IMR-90 (cell line): ENCODE measurements at regions not wholly inside any gene's neighbourhood (a gene's known extent, or its start where the extent isn't known, plus 50 kb on each side); places are given as distances from the start of the nearest gene placed in this dataset.

Experiments
- ATAC-seq: fragments of 200-7000 bp; cut with Tn5 transposase; 2 replicates; pipeline ENCODE4 v1.9.1; 2020; ENCODE audit warnings: low read depth, mild to moderate bottlenecking, moderate library complexity
- BruUV-seq: library from RNA; stranded (reverse); fragments of 400-500 nt; replicated peaks from 2 replicates; lab custom pipeline; 2021; lab: Mats Ljungman, UMichigan
- CTCF ChIA-PET: fragments of 300-600 bp; formaldehyde crosslinking; extraction: SDS; loops from one replicate; lab custom pipeline; 2021; ENCODE audit warnings: antibody characterized with exemption; lab: Yijun Ruan, JAX
- POLR2A ChIA-PET: fragments of 300-600 bp; sonication (Branson Sonifier 250); formaldehyde crosslinking; loops from one replicate; lab custom pipeline; 2022; ENCODE audit warnings: antibody characterized with exemption; ENCODE audit not compliant: unreplicated experiment; lab: Charles Lee
- DNase-seq: peaks from one replicate; pipeline ENCODE4 v3.0.0; 2013
- H2AFZ ChIP-seq: replicated peaks from 2 replicates; pipeline ENCODE3; 2013; ENCODE audit warnings: low read length, mild to moderate bottlenecking; ENCODE audit not compliant: poor library complexity
- H2AK5ac ChIP-seq: 2 replicates; pipeline ENCODE4 v1.6.1; 2013; ENCODE audit warnings: low read depth, low read length, inconsistent platforms
- H2AK9ac ChIP-seq: replicated peaks from 2 replicates; pipeline ENCODE3; 2013; ENCODE audit warnings: mild to moderate bottlenecking, low read depth, low read length, moderate library complexity; ENCODE audit not compliant: poor library complexity
- H2BK120ac ChIP-seq: 2 replicates; pipeline ENCODE4 v1.6.1; 2013; ENCODE audit warnings: low read depth, low read length, inconsistent platforms
- H2BK15ac ChIP-seq: 3 replicates; pipeline ENCODE4 v1.6.1; 2013; ENCODE audit warnings: low read depth, low read length, inconsistent platforms
- H2BK20ac ChIP-seq: 2 replicates; pipeline ENCODE4 v1.6.1; 2013; ENCODE audit warnings: low read depth, mild to moderate bottlenecking, inconsistent platforms, low read length, moderate library complexity
- H2BK5ac ChIP-seq: 2 replicates; pipeline ENCODE4 v1.6.1; 2013; ENCODE audit warnings: mild to moderate bottlenecking, low read depth, low read length, inconsistent platforms; ENCODE audit not compliant: poor library complexity, severe bottlenecking
- H3K14ac ChIP-seq: replicated peaks from 2 replicates; pipeline ENCODE4 v1.6.1; 2013; ENCODE audit warnings: low read depth, low read length, inconsistent platforms
- H3K18ac ChIP-seq: 2 replicates; pipeline ENCODE4 v1.6.1; 2013; ENCODE audit warnings: low read depth, low read length, control low read depth
- H3K23ac ChIP-seq: 2 replicates; pipeline ENCODE4 v1.6.1; 2013; ENCODE audit warnings: low read depth, low read length, inconsistent platforms
- H3K27ac ChIP-seq: 2 replicates; pipeline ENCODE4 v1.5.1; 2013; ENCODE audit warnings: mild to moderate bottlenecking, control low read depth, low read length; ENCODE audit not compliant: insufficient read depth
- H3K27me3 ChIP-seq: 2 replicates; pipeline ENCODE4 v1.6.1; 2013; ENCODE audit warnings: low read length; ENCODE audit not compliant: control insufficient read depth, insufficient read depth
- H3K36me3 ChIP-seq: 2 replicates; pipeline ENCODE4 v1.6.1; 2013; ENCODE audit warnings: low read length, mixed read lengths; ENCODE audit not compliant: control insufficient read depth, insufficient read depth
- H3K4ac ChIP-seq: 2 replicates; pipeline ENCODE4 v1.6.1; 2013; ENCODE audit warnings: low read depth, low read length, inconsistent platforms
- H3K4me1 ChIP-seq: 2 replicates; pipeline ENCODE4 v1.6.1; 2013; ENCODE audit warnings: low read length, mixed read lengths; ENCODE audit not compliant: control insufficient read depth, insufficient read depth
- H3K4me2 ChIP-seq: 2 replicates; pipeline ENCODE4 v1.6.1; 2013; ENCODE audit warnings: low read depth, mild to moderate bottlenecking, control low read depth, low read length, moderate library complexity
- H3K4me3 ChIP-seq: 2 replicates; pipeline ENCODE4 v1.5.1; 2013; ENCODE audit warnings: low read depth, mild to moderate bottlenecking, control low read depth, low read length, moderate library complexity; ENCODE audit not compliant: insufficient read depth
- H3K56ac ChIP-seq: 2 replicates; pipeline ENCODE4 v1.6.1; 2013; ENCODE audit warnings: low read length, inconsistent platforms; ENCODE audit not compliant: insufficient read depth; ENCODE audit errors: extremely low read depth
- H3K79me1 ChIP-seq, 2 experiments: 2 replicates each; pipeline ENCODE4 v1.6.1; 2013; ENCODE audit warnings: low read length in 2 of 2, inconsistent platforms in 1 of 2, low read depth in 1 of 2
- H3K9ac ChIP-seq: 2 replicates; pipeline ENCODE4 v1.6.1; 2013; ENCODE audit warnings: low read depth, low read length, control low read depth
- H3K9me1 ChIP-seq: 2 replicates; pipeline ENCODE4 v1.6.1; 2013; ENCODE audit warnings: low read length, inconsistent platforms; ENCODE audit not compliant: insufficient read depth
- H3K9me3 ChIP-seq: 2 replicates; pipeline ENCODE4 v1.6.1; 2013; ENCODE audit warnings: low read length; ENCODE audit not compliant: control insufficient read depth, insufficient read depth
- H4K20me1 ChIP-seq: 2 replicates; pipeline ENCODE4 v1.6.1; 2013; ENCODE audit warnings: low read length, inconsistent platforms; ENCODE audit not compliant: insufficient read depth
- H4K5ac ChIP-seq: 2 replicates; pipeline ENCODE4 v1.6.1; 2013; ENCODE audit warnings: mild to moderate bottlenecking, low read depth, low read length, control low read depth
- H4K8ac ChIP-seq, 2 experiments: 2 replicates each; pipeline ENCODE4 v1.6.1; 2013; ENCODE audit warnings: low read depth in 2 of 2, low read length in 2 of 2, control low read depth in 1 of 2, inconsistent platforms in 1 of 2
- H4K91ac ChIP-seq: 2 replicates; pipeline ENCODE4 v1.6.1; 2013; ENCODE audit warnings: low read depth, low read length, inconsistent platforms; ENCODE audit not compliant: insufficient read depth
- CEBPB ChIP-seq: IDR thresholded peaks from 2 replicates; pipeline ENCODE4 v1.6.1; 2012; ENCODE audit warnings: low read depth, low read length, improper control_type of control experiment
- CTCF ChIP-seq: conservative IDR thresholded peaks from 2 replicates; pipeline ENCODE4 v1.5.1; 2012; ENCODE audit warnings: mild to moderate bottlenecking, low read depth, low read length, improper control_type of control experiment
- FOS ChIP-seq: fragments of 150-350 bp; IDR thresholded peaks from 2 replicates; pipeline ENCODE4 v1.6.1; 2016; ENCODE audit warnings: low read depth, low read length
- MAFK ChIP-seq: IDR thresholded peaks from 2 replicates; pipeline ENCODE4 v1.6.1; 2012; ENCODE audit warnings: low read depth, low read length, improper control_type of control experiment
- MAZ ChIP-seq: IDR thresholded peaks from 2 replicates; pipeline ENCODE4 v1.6.1; 2012; ENCODE audit warnings: low read depth, mild to moderate bottlenecking, low read length, improper control_type of control experiment, moderate library complexity, borderline replicate concordance
- NFE2L2 ChIP-seq: fragments of 150-350 bp; IDR thresholded peaks from 2 replicates; pipeline ENCODE4 v1.6.1; 2016; ENCODE audit warnings: low read depth, mild to moderate bottlenecking, low read length
- POLR2A ChIP-seq: IDR thresholded peaks from 2 replicates; pipeline ENCODE4 v1.6.1; 2012; ENCODE audit warnings: mild to moderate bottlenecking, low read depth, low read length
- RCOR1 ChIP-seq: IDR thresholded peaks from 2 replicates; pipeline ENCODE4 v1.6.1; 2012; ENCODE audit warnings: mild to moderate bottlenecking, low read length, improper control_type of control experiment; ENCODE audit not compliant: insufficient replicate concordance
- RFX5 ChIP-seq: IDR thresholded peaks from 2 replicates; pipeline ENCODE4 v1.8.0; 2012; ENCODE audit warnings: low read depth, mild to moderate bottlenecking, low read length, moderate library complexity
- SMC3 ChIP-seq: fragments of 150-350 bp; IDR thresholded peaks from 2 replicates; pipeline ENCODE4 v1.6.1; 2016; ENCODE audit warnings: low read depth, mild to moderate bottlenecking, antibody characterized with exemption, low read length, moderate library complexity
- USF2 ChIP-seq: fragments of 150-350 bp; IDR thresholded peaks from 2 replicates; pipeline ENCODE4 v1.6.1; 2017; ENCODE audit warnings: mild to moderate bottlenecking, antibody characterized with exemption, low read length, low read depth
- WGBS, 2 experiments: methylation state at CpG; one replicate each; pipeline versions ENCODE4 v1.1.5 to v1.1.7; 2013; ENCODE audit warnings: missing lambda C conversion rate in 2 of 2; ENCODE audit not compliant: insufficient read length in 1 of 2; ENCODE audit errors: extremely low coverage in 2 of 2; 5-methylcytosine and 5-hydroxymethylcytosine counted together
- dilution Hi-C: fragments of 300-500 bp; cut with HindIII; formaldehyde crosslinking; loops from one replicate; pipeline ENCODE4 v1.14.3; 2018; ENCODE audit warnings: low sequenced_read_pairs; ENCODE audit not compliant: unreplicated experiment
- in situ Hi-C: fragments of 300-500 bp; cut with MboI; formaldehyde crosslinking; loops from 3 replicates; pipeline ENCODE4 v1.14.3; 2019; ENCODE audit warnings: low sequenced_read_pairs, inconsistent platforms, mixed read lengths
- intact Hi-C: fragments of 100-400 bp; cut with micrococcal nuclease; formaldehyde crosslinking; loops from 2 replicates; pipeline ENCODE4 v1.10.0; 2022

GRCh38 chr10:47146572-47146971, 153.4 kb upstream of the GDF10 start:
- H2BK15ac ChIP-seq = no peak overlapping the region
- H3K79me1 ChIP-seq = peaks cover 22 to 36% of the 10 kb centered on the region in 2 experiments
- ChIA-PET POLR2A (no interaction called here), CTCF (interaction anchor here (0.7 kb wide), 1 partner anchor 12 kb away, joined by 3 read pairs; no protein-coding TSS in a partner anchor)
- no peak overlapping the region for H3K18ac ChIP-seq
- H3K36me3 ChIP-seq = peaks cover 19% of the 10 kb centered on the region
- no peaks in the 10 kb centered on the region for H3K9me3 ChIP-seq
- no peak overlapping the region for H2BK20ac ChIP-seq
- dilution Hi-C loops = no loop called here
- no peak overlapping the region for H3K9ac ChIP-seq
- H4K8ac ChIP-seq = no peak overlapping the region
- no peak overlapping the region for H4K5ac ChIP-seq
- H3K4me3 ChIP-seq = no peak overlapping the region
- H2AK9ac ChIP-seq = peak overlapping the region; percentile 45
- no peak overlapping the region for H3K4me2 ChIP-seq
- no peak overlapping the region for H2BK120ac ChIP-seq
- no peak overlapping the region for H2AFZ ChIP-seq
- WGBS, 2 experiments = no CpG with 5 or more reads among the region's 3 CpGs
- in situ Hi-C loops = no loop called here
- ATAC-seq = no peak
- peaks cover 1% of the 10 kb centered on the region for H3K4me1 ChIP-seq
- no peak overlapping the region for H2BK5ac ChIP-seq
- no peak overlapping the region for H4K91ac ChIP-seq
- H4K20me1 ChIP-seq = peaks cover 3% of the 10 kb centered on the region; the same call in 1 of the 2 replicates
- H3K9me1 ChIP-seq = 0 out of 2 replicates have a peak, but pooled peaks cover 3% of the 10 kb centered on the region
- intact Hi-C loops = no loop called here
- H3K56ac ChIP-seq = no peak overlapping the region
- no peak overlapping the region for H3K4ac ChIP-seq
- no peak overlapping the region for H3K27ac ChIP-seq
- no peak for DNase-seq
- TF ChIP-seq RCOR1 (no peak), SMC3 (no peak), USF2 (no peak), MAZ (no peak), FOS (no peak), CEBPB (no peak), POLR2A (no peak), MAFK (no peak), NFE2L2 (no peak), CTCF (no peak), RFX5 (no peak)
- H2AK5ac ChIP-seq = 0 out of 2 replicates have a peak overlapping the region, but pooled peaks have one; percentile 2
- H3K14ac ChIP-seq = peak overlapping the region; percentile 4; the same call in 1 of the 2 replicates
- no peak overlapping the region for H3K23ac ChIP-seq
- BruUV-seq = no TSS peak
- no peaks in the 10 kb centered on the region for H3K27me3 ChIP-seq
